ENCODE measurements at regions not wholly inside any gene's neighbourhood (a gene's known extent, or its start where the extent isn't known, plus 50 kb on each side); places are given as distances from the start of the nearest gene placed in this dataset.
"Not testable (repeated sequence)": the region's sequence is repeated elsewhere in the genome, so short reads cannot be mapped to it uniquely, and the experiment has no call there.

DNA sequence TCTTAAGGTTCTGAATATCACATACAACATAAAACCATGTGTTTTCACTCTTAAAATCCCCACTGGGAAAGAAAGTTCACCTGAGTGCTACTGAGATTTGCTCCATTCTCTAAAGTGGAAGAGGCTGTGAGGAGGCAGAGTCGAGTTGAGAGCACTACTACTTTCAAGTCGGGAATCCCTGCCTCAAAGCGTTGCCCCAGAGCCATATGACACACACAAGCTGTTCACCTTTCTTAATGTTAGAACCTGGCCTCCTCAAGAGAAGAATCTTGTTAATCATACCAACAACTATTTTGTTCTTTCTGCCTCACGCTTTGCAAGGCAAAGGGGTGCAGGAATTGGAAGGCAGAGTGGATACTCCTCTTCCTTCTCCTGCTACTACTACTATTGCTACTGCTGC is 149.7 kb upstream of the DAAM1 start:
- TF ChIP-seq, protein P1, sequence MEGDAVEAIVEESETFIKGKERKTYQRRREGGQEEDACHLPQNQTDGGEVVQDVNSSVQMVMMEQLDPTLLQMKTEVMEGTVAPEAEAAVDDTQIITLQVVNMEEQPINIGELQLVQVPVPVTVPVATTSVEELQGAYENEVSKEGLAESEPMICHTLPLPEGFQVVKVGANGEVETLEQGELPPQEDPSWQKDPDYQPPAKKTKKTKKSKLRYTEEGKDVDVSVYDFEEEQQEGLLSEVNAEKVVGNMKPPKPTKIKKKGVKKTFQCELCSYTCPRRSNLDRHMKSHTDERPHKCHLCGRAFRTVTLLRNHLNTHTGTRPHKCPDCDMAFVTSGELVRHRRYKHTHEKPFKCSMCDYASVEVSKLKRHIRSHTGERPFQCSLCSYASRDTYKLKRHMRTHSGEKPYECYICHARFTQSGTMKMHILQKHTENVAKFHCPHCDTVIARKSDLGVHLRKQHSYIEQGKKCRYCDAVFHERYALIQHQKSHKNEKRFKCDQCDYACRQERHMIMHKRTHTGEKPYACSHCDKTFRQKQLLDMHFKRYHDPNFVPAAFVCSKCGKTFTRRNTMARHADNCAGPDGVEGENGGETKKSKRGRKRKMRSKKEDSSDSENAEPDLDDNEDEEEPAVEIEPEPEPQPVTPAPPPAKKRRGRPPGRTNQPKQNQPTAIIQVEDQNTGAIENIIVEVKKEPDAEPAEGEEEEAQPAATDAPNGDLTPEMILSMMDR (IDR thresholded peaks at IDR 0.05; ENCODE audit: borderline replicate concordance, insufficient read depth, low read depth, low read length): no peak

DNA sequence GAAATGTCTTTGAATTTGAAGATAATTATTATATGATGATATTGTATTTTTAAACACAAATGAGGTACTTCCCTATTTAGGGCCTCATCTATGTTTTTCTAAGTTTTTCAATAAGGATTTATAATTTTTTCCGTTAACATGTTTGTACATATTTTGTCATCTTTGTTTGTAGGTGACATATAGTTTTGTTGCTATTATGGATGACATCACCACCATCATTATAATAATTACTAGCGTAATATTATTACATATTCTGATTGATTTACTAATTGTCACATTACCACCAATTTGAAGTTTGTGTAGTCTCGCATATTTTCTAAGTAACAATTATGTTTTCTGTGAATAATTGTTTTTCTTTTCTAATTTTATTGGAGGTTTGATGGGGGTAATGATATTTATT is 147.2 kb upstream of the DAAM1 start:
- no peak overlapping the region for H3K4me3 ChIP-seq (ENCODE audit: low read depth, low read length)
- TF ChIP-seq, protein P1 (IDR thresholded peaks at IDR 0.05; ENCODE audit: borderline replicate concordance, insufficient read depth, low read depth, low read length): no peak

More for the DNA sequence above, 149.7 kb upstream of the DAAM1 start:
- H3K4me3 ChIP-seq (ENCODE audit: low read depth, low read length): no peak overlapping the region

DNA sequence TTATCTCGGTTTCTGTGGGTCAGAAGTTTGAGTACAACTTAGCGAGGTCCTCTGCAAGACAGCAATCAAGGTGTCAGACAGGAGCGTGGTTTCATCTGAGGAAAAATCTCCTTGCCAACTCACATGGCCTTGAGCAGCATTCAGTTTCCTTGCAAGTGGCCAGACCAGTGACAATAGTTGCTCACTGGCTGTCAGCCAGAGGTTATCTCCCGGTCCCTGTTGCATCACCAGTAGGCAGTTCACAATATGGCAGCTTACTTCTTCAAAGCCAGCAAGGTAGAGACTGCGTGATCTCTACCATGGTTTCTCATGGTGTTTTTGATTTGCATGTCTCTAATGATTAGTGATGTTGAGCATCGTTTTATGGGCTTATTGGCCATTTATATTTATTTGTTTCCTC is 143.8 kb upstream of the DAAM1 start:
- TF ChIP-seq, protein P1 (IDR thresholded peaks at IDR 0.05; ENCODE audit: borderline replicate concordance, insufficient read depth, low read depth, low read length): no peak
- no peak overlapping the region for H3K4me3 ChIP-seq (ENCODE audit: low read depth, low read length)

DNA sequence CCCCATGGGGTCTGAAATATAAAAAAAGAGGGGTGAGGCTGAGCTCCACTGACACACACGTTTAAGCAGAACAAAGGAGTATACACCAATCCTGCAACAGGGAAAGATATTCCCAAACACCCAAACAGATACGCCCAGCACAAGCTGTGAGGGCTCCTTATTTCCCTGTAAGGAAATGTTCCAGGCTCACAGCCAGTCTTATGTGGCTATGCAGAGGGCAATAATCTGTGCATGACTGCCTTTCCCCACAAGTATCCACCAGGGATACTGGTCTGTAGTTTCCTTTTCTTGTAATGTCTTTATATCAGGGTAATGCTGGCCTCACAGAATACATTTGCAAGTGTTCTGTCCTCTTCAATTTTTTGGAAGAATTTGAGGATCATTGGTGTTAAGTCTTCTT is 141.7 kb upstream of the DAAM1 start:
- TF ChIP-seq, protein P1 (IDR thresholded peaks at IDR 0.05; ENCODE audit: borderline replicate concordance, insufficient read depth, low read depth, low read length): no peak
- no peak overlapping the region for H3K4me3 ChIP-seq (ENCODE audit: low read depth, low read length)

DNA sequence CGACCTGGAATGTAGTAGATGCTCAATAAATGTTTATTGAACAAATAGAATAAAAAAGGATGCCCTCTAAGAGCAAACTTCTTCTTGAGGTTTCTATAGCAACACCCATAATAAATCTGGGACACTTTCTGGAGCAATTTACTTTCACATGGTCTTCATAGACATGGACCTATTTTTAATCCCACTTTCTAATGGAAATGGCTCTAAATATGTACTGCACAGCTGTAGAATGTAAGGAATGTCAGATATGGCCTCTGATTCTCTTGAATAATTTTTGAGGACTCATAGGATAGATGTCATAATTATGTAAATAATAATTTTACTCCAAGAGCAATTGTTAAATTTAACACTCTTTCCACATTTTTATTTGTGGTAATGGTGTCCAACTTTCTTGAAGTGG is 133.5 kb upstream of the DAAM1 start:
- no peak overlapping the region for H3K4me3 ChIP-seq (ENCODE audit: low read depth, low read length)
- TF ChIP-seq, protein P1 (IDR thresholded peaks at IDR 0.05; ENCODE audit: borderline replicate concordance, insufficient read depth, low read depth, low read length): no peak

DNA sequence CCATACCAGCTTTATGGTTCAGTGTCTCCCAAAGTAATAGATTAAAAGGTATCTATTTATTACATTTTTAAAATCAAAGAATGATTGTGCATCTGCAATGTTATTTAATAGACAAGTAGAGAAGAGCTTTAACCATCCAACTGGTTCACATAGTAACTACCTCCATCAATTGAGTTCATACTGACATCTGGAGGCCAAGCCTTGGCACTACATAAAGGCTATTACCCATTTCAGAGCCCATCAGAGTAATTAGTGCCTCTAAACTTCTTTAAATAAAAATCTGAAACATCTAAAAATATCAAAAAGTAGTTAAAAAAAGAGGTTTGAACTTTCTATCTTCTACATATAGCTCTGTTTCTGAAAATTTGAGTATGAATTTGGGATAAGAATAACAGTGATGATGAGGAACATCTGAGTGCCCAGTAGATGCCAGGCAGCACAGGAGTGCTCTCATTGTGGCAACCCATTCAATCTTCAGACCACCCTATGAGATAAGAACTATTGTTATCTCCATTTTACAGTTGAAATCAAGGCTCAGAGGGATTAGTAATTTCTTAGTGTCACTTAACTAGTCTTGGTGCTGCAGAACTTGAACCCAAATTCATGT is 132.9 kb upstream of the DAAM1 start:
- TF ChIP-seq, protein P1 (IDR thresholded peaks at IDR 0.05; ENCODE audit: borderline replicate concordance, insufficient read depth, low read depth, low read length): peak; percentile 52; the same call in 1 of the 2 replicates

DNA sequence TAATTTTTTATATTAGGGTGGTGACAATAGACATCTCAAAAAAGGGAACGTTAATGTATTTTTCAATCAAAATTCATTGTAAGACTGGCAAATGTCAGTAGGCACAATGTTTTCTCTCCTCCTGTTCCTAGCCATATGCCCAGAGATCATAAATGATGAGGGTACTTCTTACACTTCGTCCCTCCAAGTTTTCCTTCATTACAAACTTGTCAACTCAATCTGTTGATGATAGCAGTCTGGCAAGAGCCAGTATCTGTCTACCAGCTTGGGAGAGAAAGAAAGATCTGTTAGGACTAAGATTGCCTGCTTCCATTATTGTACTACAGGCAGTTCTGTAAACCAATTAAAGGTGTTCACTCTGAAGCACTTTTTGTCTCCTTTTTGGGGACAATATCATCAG is 130.9 kb upstream of the DAAM1 start:
- TF ChIP-seq, protein P1 (IDR thresholded peaks at IDR 0.05; ENCODE audit: borderline replicate concordance, insufficient read depth, low read depth, low read length): no peak
- H3K4me3 ChIP-seq (ENCODE audit: low read depth, low read length): no peak overlapping the region

More for the DNA sequence above, 132.9 kb upstream of the DAAM1 start:
- H3K4me3 ChIP-seq (ENCODE audit: low read depth, low read length): no peak overlapping the region

DNA sequence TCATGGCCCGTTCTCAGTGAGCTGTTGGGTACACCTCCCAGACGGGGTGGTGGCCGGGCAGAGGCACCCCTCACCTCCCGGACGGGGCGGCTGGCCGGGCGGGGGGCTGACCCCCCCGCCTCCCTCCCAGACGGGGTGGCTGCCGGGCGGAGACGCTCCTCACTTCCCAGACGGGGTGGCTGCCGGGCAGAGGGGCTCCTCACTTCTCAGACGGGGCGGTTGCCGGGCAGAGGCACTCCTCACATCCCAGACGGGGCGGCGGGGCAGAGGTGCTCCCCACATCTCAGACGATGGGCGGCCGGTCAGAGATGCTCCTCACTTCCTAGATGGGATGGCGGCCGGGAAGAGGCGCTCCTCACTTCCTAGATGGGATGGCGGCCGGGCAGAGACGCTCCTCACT is 129.7 kb upstream of the DAAM1 start:
- H3K4me3 ChIP-seq (ENCODE audit: low read depth, low read length): not testable (repeated sequence)

Measured in GM12875 (cell line).